GM19240 (cell line): ENCODE measurements at regions not wholly inside any gene's neighbourhood (a gene's known extent, or its start where the extent isn't known, plus 50 kb on each side); places are given as distances from the start of the nearest gene placed in this dataset.

Experiments used
- DNase-seq: peaks from one replicate; pipeline ENCODE4 v3.0.0; 2011; ENCODE audit warnings: low spot score; ENCODE audit not compliant: insufficient read length

DNA sequence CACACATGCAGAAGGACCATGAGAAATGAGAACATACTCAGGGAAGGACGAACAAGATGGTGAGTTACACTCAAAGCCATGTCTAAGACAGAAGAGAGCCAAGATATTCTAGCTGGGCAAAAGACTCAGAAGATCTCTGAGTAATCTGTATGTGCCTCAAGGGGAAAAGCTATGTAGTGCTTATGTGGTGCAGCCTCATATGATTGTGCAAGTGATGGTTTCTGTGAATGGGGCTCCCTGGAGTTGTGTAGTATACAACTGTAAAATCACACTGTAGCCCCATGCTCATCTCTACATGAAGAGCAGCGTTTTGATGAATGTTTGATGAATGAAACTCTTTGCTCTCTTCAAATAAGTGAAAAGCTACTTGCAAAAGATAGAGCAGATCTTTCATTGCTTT is 57.5 kb downstream of the OSR1 start:
- no peak for DNase-seq

DNA sequence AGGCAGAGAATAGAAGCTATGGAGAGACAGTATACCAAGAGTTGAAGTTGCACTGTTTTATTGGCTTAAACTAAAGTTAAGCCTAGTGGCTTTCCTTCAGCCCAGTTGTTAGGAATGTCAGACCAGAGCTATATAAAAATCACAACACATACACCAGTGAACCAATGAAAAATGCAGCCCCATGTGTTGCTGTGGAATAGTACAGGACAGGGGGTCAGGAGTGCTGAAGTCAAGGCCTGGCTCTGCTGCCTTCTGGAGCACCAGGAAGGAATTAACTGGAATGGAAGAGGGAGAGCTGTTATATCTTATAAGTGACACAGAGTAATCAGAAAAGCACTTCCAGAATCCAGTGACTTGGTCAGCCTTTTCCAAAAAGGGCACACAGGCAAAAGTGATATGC is 58.9 kb downstream of the OSR1 start:
- DNase-seq, result no peak

DNA sequence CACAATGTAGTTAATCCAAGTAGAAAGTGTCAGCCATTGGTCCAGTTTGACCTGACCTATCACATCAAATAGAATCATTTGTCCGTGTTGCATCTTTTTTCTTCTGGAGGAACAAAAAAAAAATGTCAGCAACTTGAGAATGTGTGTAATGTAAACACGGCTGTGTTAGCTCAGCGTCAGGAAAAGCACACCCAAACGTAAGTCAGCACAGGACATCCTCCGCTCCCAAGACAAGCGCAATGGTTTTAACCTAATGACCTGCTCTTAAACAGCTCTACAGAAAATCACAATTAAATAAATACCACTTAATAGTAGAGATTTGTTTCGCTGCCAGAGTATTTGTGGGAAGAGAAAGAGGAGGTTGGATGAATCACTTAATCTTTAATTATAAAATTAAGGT is 59.4 kb downstream of the OSR1 start:
- DNase-seq, result no peak

DNA sequence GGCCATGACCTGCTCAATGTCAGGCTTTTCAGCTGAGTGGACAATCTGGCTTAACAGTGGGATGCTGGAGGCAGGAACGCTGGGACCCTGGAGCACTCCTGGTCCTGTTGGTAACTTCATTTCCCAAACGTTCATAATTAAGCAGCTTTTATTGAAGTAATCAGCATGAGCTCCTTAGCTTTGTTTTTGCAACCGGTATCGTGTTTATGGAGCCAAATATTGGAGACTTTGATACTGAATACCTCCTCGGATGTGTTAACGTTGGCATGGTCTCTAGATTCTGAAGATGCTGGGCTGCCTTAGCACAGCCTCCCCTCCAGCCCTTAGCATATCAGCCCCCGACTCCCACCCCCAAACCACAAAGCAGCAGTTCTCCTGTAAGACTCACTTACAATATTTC is 60.7 kb downstream of the OSR1 start:
- DNase-seq, result no peak

DNA sequence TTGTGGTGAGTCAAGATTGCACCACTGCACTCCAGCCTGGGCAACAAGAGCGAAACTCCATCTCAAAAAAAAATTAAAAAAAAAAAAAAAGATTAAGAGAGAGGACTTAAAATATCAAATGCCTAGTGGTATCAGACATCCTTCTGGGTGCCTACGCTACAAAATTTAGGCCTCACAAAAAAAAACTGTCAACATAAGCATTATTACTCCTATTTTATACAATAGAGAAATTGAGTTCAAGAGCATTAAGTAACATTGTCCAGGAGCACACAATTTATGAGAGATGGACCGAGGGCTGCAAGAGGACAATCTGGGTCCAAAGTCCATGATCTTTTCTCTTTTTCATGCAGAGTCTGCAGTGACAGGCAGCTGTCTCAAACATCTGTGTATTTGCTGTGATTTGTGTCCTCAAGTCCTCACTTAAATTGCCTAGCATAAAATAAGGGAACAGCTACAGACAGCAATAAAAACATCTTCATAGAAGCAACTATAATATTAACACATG is 62.4 kb downstream of the OSR1 start:
- no peak for DNase-seq

DNA sequence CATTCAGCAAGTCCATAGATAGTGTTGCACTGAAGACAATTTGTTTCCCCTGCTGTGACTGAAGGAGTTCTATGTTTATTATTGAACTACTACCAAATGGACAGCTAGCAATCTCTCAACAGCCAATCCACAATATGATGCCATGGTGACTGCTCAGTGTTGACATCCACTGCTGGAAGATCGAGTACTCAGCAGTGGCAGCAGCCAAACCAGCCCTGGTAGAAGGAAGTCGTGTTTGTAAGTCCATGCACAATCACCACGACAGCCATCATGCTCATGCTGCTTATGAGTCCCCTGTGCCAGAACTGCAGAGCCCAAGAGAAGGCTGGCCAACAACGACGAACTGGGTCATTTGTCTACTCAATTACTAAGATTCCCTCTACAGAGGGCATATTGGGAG is 66.4 kb downstream of the OSR1 start:
- no peak for DNase-seq

DNA sequence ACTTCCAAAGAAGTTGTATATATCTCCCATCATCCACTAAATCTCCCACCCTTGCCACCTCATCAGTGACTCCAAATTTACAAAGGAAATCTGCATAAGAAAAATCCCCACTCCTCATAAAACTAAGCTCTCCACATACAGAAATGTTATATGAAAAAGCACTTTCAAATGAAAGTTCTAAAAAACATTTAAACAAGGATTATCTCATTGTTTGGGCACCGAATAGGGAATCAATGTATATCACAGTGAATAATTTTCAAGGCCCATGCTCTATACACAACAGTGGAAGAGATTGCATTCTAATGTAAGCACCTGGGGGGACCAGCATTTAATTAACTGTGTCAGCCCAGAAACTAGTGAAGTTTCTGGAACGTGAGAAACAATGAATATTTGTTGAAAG is 70.1 kb downstream of the OSR1 start:
- no peak for DNase-seq

DNA sequence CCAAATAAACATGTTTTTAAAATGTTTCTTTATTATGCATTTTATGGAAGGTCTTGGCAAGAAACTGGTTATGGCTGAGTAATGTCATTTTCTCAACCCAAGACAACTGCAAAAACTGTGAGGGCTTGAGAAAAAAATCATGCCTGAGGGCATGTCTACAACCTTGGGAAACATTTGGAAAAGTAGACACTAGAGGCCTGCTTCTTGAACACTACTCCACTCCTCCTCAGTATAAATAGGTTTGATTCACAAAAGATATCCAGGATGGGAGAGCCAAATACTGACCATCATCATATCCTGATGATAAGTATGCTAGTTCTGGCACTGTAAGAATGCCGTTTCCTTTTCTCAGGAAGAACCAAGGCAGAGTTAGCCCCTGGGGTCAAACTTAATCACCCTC is 71.1 kb downstream of the OSR1 start:
- no peak for DNase-seq

DNA sequence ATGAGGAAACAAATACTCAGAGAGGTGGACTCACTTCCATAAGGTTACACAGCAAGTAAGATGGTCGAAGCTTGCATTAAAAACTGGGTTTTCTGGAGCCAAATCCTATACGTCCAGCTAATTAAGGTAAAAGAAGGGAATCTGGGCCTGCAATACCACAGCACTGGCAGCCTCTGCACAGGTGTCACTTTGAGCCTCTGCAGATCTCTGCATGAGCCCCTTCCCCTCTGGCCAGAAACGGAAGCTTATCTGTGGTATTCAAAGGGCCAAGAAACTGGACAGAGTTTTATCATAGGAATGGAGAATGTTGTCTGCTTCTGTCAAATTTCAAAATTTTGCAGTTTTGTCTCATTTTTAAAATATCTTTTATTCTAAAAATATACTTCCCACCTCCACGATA is 76.1 kb downstream of the OSR1 start:
- DNase-seq, result no peak

DNA sequence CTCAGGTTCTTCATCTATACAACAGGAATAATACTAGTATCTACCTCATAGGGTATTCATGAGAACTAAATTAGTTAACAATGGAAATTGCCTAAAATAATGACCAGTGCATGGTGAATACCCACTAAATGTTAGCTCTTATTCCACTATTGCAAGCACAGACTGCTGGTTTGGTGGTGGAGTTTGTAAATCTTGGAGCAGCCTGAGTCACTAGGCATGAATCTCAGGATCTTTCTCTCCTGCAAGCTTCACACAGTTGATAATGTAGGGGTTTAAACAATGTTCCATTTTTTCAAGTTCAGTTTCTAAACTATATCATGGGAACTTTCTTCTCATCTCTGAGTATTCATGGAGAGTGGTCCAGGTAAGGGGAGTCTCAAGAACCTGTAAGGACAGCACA is 84.0 kb downstream of the OSR1 start:
- DNase-seq, result no peak

DNA sequence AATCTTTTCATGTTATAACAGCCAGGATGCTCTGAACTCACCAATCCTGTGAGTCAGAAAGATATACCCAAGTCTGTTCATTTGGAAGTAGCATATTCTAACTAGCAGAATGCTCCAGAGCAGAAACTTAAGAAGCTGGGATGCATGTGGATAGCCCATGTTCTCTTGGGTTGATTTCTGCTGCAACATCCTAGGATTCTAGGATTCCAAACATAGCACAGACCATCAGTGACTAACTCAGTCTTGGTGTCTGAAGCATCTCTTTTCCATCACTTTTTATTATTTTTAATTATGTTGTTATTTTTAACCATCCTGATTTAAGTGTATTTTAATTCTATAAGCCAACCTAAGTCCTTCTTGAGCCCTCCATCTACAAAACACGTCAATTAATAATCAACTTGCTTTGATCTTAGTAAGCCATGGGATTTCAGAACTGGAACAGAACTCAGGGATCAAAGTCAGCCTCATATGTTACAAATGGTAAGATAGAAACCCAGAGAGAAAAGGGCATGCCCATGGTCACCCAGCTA is 85.4 kb downstream of the OSR1 start:
- DNase-seq, result no peak

DNA sequence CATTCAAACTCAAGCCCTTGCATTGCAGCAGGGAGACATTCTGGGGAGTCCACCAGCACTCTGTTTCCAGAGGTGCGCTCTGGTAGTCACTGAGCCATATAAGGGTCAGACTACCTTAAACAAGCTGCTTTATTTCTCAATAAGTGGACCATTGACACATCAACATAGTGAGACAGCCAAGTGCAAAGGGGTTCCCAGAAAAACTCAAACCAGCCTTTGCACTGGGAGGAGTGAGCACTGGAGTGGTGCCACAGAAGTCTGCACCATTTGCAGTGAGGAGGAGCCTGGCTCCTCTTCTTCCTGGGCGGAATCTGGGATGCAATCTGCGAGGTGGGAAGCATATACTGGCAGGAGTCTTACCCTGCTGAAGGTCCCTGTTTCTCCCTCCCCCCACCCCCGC is 86.4 kb downstream of the OSR1 start:
- DNase-seq, result no peak

DNA sequence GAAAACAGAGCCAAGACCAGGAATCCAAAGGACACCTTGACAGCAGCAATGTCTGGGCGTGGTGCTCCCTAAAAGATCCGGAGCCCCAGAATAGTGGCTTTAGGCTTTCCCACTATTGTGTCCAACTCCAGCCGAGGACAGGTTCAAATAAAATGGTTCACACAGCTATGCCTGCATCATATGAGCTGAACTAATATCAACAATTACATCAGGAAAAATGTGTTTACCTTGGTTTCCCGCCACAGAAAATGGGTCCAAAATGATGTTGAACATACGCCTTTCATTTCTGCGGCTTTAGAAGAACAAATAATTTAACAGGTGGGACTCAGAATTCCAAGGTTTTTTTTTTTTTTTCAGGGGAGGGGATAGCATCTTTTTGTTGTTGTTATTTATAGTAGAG is 93.6 kb downstream of the OSR1 start:
- no peak for DNase-seq

DNA sequence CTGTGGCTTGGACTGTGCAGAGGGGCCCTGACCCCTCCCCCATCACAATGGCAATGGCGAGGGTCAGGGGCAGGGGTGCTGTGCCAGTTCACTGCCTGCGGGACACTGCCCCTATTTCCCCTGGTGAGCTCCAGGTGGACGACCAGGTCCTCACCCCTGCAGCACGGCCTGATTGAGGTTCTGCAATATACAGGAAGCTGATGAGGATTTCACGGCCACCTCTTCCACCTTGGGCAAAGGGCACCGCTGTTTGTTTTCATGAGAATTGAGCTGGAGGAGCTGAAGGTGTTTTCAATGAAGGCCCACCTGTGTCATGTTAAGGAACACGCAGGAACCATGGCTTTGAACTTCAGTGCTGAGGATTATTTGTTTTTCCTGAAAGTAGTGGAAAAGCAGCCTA is 96.3 kb downstream of the OSR1 start:
- DNase-seq, result no peak

DNA sequence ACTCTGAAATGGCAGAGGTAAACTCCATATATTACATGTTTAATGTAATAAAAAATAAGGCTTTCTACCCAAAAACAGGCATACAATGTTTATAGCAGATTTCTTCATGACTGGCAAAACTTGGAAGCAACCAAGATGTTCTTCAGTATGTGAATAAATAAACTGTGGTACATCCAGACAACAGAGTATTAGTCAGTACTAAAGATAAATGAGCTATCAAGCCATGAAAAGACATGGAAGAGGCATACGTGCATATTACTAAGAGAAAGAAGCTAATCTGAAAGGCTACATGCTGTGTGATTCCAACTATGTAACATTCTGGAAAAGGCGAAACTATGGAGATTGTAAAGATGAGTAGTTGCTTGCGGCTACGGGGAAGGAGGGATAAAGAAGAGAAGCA is 97.4 kb downstream of the OSR1 start:
- no peak for DNase-seq

DNA sequence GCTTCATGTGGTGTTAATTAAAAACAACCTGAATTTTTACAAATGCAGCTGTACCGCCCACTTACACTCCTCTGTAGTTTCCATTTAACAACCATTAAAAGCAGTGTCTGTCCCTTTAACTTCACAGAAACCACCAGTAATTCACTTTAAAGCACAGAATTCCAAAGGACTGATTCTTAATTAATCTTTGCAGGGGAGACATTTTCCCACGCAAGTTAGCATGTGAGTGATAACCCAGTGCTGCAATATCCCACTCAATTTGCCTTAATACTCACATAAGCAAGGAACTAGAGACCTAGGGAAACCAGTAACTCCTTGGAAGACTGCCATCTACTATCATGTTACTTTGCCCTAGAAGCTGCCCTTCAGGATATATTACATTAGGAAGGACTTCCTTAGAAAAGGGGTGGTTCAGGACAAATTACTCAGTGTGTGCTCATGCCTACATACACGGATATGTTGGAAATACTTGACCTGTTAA is 102.3 kb downstream of the OSR1 start:
- no peak for DNase-seq

DNA sequence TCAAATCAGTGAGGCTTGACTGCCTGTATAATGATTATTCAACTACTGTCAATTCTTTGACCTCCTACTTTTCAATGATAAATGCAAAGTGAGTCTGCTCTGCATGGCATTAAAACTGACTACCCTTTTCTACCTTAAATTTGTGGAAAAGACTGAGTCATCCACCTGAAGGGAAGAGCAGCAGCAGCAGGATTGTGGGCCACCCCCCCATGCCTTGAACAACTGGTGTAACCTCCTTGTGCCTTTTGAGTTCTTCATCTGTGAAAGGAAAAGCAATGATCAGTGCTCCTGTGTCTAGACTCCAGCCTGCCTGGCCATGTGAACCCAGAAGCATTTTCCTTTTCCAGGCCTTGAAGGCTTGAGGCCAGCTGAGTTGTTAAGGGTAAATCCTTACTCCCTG is 102.9 kb downstream of the OSR1 start:
- DNase-seq, result no peak

DNA sequence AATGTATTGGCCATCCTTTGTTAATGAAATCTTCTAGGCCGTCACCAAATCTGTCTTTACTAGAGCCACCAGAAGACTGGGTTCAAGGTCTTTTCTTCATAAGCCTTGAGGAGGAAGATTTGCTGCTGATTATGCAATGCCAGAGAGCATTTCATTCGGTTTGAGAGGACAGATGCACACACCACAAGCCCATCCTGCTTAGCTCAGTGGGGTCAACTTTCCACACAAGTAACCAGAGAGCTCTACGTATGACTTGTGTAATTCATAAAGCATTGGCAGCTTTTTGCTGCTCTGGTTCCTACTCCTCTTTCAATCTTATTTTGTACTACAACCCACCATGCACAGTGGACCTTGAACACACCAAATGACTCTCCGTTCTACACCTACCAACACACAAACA is 106.9 kb downstream of the OSR1 start:
- DNase-seq, result no peak

DNA sequence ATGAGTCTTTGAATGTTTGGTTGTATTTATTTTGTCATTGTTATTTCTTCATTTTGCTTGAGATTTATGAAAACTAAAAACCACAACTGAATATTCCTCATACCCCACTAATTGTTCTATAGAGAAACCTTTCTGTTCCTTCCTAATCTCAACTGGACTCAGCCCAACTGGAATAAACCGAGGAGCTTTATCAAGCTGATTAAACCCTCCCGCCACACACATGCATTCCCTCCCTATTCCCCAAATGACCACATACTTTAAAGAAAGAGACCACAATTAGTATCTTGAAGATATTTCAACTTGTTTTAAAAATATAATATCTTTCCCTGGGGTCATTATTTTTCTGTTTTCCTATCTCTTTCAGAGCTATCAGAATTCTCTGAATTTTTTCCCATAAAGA is 107.5 kb downstream of the OSR1 start:
- DNase-seq, result no peak

DNA sequence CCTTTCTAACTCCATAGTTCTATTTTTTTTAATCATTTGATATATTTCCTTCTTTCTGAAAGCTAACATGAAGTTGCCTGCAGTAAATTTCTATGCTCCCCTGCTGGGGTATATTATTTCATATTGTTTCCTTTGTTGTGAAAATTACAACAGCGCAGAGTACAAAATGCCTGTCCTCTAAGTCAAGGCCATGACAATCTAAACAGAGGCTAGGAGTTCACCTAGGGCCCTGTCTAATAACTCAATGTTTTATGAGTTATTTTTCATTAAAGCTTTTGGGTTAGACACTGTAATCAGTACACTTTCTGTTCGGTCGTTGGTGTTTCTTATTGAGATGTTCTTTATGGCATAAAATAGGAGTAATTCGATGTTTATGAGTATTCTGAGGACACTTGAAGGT is 111.2 kb downstream of the OSR1 start:
- no peak for DNase-seq

DNA sequence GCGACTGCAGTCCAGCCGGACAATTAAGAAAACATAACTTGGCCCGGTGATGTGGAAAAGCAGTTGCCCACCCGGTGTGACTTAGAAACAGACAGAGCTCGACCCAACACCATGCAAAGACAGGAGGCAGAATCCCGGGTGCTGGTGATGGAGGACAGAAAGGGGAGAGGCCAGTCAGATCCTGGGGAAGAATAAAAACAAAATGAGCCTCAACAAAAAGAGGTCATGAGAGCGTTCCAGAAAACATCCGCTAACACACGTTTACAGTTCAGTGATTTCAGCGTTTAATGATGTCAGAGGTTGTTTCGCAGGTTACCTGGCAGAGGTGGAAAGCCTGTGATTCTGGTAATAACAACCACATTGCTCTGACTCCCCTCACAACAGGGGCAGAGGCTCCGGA is 111.9 kb downstream of the OSR1 start:
- DNase-seq, result no peak

DNA sequence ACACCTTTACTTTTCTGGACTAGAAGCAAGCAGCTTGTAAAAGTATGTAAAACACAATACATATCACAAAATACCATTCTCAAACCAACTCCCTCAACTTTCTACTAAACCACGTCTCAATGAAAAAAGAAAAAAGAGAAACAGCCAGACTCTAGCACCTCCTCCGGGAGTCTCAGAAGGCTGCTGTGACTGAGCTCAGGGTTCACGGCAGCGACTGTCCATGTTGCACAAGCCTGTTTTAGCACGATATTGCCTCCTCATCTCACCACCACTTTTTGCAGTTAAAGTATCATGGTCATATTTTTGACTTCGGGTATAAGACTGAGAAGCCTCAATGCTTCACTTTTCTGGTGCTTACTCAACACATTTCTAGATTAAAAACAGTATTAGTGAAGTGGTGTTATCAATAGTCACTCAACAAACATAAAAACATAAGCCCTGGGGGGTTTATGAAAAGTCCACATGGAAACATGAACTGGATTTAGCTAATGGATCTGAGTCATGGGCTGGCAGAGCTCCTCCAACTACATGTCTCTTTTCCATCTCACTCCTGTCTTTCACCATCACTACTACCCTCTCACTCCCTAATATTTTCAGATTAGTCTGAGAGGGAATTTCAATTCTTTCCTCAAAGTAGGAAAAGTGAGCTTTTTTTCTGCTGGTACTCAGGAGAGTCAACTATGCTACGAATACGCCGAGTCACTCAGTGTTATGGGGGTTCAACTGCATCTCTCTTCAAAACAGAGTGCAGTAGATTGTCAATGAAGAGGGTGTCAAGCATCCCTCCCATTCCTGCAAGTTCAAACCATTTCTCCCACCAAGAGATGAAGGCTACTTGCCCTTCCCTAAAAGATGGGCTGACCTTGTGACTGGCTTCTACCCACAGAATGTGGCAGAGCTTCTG is 113.7 kb downstream of the OSR1 start:
- DNase-seq, result no peak

DNA sequence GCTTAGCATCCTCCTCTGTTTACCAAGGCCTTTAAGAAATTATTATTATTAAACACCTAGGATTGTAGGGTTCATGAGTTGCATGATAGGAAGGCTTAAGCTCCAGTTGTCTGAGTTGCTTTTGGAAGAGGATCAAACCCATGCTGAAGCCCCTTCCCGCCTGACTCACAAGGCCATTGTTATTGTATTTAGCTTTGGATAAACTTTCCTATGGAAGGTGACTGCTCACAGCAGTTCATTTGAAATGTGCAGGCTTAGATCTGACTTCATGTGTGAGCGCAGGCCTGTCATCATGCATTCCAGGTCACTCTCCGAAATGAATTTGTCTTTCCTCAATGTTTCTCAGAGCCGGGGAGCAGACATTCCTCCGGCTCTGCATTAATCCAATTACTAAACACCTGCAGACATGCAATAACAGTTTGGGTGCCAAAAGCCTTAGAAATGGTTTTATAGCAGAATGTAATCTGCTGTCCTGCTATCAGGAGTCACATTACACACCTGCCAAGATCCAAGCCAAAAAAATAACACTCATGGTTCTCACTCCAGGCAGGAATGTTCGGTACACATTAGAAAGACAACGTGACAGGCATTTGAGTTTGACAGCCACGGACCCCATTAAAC is 119.9 kb downstream of the OSR1 start:
- no peak for DNase-seq
